CD4-positive, alpha-beta T cell treated with Interleukin-12 subunit alpha and Interleukin-12 subunit beta, for 1 hour (primary cell): ENCODE measurements at regions not wholly inside any gene's neighbourhood (a gene's known extent, or its start where the extent isn't known, plus 50 kb on each side); places are given as distances from the start of the nearest gene placed in this dataset.

Source experiments
- DNase-seq: peaks from one replicate; pipeline ENCODE4 v3.0.0-alpha.2; 2020

DNA sequence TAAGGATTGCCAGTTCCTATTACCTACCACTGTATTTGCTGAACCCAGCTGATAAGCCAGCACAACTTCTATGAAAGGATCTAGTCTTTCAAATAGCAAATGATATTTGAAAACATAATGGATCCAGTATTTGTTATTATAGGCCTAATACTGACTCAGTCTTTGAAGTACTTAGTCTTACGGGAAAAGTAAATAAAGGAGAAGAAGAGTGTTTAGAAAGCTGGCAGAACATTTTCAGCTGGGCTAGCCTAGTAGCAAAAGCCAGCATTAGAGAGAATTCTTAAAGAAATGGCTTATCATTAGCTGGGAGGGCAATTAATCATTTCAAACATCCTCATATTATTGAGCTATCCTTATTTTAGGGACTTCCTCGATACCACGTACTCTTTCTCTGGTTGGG, 101.4 kb upstream of the GOLIM4 start:
- DNase-seq = no peak

- DNase-seq = no peak
Measured at GRCh38 chr3:168191856-168192255, 96.1 kb upstream of the GOLIM4 start.

DNA sequence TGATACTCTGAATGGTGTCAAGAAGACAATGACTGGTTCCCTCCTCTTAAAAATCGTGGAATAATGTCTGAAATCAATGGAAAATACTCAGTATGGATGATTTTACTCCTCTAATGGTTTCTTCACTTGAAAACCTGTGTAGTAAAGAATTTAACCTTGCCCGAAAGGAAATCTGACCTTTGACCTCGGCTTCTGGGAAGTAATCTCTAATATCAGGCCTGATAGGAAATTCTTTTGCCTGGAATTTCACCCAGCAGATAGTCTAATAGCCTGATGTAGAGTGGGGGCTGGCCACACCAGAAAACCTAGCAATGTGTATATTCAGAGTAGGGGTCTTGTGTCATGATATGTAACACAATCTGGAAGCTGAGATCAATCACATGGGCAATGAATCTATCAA, 91.5 kb upstream of the GOLIM4 start:
- no peak for DNase-seq

GRCh38 chr3:168186293-168186983, 90.7 kb upstream of the GOLIM4 start:
- no peak for DNase-seq

- DNase-seq = no peak
Measured at GRCh38 chr3:168183774-168184173, 88.0 kb upstream of the GOLIM4 start.

- DNase-seq = no peak
Measured at GRCh38 chr3:168168743-168169142, 73.0 kb upstream of the GOLIM4 start.

DNA sequence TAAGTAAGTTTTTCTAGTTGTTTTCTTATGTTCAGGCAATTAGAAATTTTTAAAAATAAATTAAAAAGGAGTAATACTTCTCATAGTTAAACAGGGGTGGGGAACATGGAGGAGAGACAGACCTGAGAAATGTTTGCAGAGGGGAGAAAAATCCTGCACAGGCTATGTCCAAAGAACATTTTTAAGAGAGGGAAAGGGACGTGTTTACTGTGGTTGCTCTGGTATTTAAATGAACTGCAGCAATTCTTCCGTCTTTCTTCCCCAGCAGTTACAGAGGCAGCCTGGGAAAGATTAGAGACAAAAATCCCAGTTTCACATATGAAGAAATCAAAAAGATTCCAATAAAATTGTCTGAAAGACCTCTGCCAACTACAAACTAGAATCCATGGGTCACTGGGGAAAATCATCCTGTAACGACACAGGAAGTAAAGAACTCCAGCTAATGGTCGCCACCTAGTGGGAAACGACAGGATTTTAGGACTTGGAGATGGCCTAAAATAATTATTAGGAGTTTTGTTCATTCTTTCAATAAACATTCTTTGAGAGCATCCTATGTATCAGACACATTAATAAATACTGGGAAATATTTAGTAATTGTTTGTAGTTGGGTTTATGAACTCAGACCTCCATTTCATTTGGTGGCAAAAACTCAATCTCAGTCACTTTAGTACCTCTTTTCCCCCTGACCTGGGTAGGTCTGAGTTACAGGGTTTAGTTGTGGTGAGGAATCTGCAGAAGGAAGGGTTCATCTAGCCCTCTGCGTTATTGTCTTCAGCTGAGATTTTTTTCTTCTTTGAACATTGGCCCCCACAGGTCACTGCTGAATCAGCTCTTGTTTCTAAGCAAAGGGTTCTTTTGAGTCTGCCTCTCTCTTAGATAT, 69.9 kb upstream of the GOLIM4 start:
- peak; percentile 23 for DNase-seq

DNA sequence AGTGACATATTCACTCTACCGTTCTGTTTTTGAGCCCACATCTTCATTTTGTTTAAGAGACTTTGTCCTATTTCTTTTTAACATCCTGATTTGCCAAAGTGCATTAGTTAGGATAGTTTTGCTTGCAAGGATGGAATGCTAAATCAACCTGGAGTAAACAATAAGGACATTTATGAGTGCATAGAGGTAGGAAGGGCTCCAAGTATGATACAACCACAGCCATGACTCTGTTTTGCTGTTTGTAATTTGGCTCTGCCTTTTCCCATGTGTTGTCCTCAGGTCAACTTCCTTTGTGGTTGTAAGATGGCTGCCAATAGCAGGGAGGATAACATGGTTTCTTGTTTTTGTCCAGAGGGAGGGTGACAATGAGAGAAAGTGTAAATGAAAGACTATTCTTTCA, 66.4 kb upstream of the GOLIM4 start:
- DNase-seq = no peak

DNA sequence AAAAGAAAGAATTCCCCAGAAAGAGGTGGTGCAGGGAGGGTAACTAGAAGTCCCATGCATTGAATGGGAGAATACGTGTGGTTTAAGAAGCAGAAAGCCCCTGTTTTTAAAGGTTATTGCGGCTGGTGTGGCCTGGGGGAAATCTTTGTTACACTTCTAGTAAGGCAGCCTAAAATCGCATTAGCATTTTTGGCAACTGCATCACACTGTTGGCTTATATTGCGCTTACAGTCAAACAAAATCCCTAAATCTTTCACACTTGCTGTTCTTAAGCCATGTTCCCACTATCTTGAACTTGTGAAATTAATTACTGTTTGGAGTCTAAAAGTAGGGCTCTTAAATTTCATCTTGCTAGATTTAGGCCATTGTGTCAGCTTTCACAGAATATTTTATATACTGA, 66.0 kb upstream of the GOLIM4 start:
- DNase-seq = no peak

DNA sequence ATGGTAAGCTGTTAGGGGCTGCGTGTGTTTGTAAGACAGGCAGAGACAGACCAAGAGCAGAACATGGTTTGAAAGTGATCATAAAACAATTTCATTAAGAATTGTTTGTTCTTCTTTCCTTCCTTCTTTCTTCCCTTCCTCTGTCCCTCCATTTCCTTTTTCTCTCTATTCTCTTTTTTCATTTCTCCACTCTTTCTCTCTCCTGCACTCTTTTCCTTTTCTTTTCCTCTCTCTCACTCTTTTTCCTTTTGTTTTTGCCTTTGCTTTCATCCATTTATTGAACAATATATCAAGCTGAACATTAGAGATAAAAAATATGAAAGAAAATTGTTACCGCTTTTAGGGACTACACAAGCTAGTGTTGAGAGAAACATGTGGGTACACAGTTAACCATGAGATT, 62.2 kb upstream of the GOLIM4 start:
- DNase-seq = no peak

DNA sequence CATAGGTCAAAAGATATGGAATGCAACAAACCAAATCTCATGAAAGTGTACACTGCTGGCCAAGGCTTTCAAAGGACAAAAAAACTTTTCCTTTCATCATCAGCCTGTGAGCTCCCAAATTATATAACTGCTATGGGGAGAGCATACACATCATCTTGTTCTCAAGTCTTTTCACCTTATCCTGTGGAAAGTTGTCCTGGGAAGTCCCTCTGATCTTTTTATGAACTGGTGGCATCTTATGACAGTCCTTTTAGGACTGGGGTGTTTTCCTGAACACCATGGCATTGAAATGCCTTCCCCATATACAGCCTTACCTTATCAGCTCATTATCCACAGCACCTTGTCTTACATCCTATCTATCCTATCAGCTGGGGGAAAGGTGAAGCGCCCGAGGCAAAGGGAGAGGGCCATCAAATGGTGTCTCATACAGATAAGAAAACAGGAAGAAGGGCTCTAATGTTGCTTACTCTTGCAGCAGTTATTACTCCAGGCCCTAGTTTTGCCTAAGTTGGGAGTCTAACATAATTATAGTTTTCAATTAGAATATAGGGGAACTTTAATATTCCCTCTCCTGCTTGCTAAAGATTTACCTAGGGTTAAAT, 61.5 kb upstream of the GOLIM4 start:
- no peak for DNase-seq

- DNase-seq = no peak
Measured at GRCh38 chr3:168156479-168156878, 60.8 kb upstream of the GOLIM4 start.

DNA sequence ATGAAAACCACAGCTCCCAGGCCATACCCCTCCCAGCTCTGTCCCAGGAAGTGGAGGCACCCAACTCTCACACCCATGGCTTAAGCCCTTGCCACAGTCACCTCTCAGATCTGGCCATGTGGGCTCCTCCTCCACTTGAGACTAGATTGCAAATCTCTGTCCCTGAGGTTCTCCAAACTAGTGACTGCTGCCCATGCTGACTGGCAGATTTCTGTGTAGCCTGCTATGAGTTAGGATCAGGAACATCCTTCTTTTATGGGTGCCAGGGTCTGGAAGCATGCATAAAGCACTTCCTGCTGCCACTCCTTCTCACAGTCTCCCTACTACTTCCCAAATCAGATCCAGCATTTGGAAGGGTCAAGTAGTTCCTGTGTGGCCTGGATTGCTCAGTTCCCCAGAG, 59.6 kb upstream of the GOLIM4 start:
- no peak for DNase-seq

GRCh38 chr3:168154089-168154488, 58.4 kb upstream of the GOLIM4 start:
- DNase-seq = no peak

- no peak for DNase-seq
Measured at GRCh38 chr3:168152149-168152548, 56.4 kb upstream of the GOLIM4 start.
